BJ (cell line): ENCODE measurements at regions not wholly inside any gene's neighbourhood (a gene's known extent, or its start where the extent isn't known, plus 50 kb on each side); places are given as distances from the start of the nearest gene placed in this dataset.

Source experiments
- CTCF ChIA-PET: fragments of 350-600 bp; formaldehyde crosslinking; extraction: SDS; loops from one replicate; lab custom pipeline; 2021; ENCODE audit warnings: antibody characterized with exemption, inconsistent platforms; lab: Yijun Ruan, JAX
- POLR2A ChIA-PET: fragments of 300-600 bp; sonication (Branson Sonifier 250); formaldehyde crosslinking; extraction: SDS; loops from one replicate; lab custom pipeline; 2021; ENCODE audit warnings: antibody characterized with exemption; lab: Charles Lee
- DNase-seq: peaks from one replicate; pipeline ENCODE4 v3.0.0-alpha.2; 2011; ENCODE audit warnings: low read depth
- H3K27me3 ChIP-seq: 2 replicates; pipeline ENCODE4 v1.6.0; 2011; ENCODE audit warnings: low read length; ENCODE audit not compliant: control insufficient read depth, insufficient read depth
- H3K36me3 ChIP-seq: 2 replicates; pipeline ENCODE4 v1.5.1; 2011; ENCODE audit warnings: low read length; ENCODE audit not compliant: control insufficient read depth, insufficient read depth
- H3K4me3 ChIP-seq: 2 replicates; pipeline ENCODE4 v1.5.1; 2011; ENCODE audit warnings: low read depth, mild to moderate bottlenecking, control low read depth, low read length
- TF ChIP-seq, protein P1 (sequence below): IDR thresholded peaks from 2 replicates; pipeline ENCODE4 v1.5.1; 2011; ENCODE audit warnings: low read depth, mild to moderate bottlenecking, control low read depth, inconsistent platforms, low read length, moderate library complexity; ENCODE audit not compliant: insufficient read depth

DNA sequence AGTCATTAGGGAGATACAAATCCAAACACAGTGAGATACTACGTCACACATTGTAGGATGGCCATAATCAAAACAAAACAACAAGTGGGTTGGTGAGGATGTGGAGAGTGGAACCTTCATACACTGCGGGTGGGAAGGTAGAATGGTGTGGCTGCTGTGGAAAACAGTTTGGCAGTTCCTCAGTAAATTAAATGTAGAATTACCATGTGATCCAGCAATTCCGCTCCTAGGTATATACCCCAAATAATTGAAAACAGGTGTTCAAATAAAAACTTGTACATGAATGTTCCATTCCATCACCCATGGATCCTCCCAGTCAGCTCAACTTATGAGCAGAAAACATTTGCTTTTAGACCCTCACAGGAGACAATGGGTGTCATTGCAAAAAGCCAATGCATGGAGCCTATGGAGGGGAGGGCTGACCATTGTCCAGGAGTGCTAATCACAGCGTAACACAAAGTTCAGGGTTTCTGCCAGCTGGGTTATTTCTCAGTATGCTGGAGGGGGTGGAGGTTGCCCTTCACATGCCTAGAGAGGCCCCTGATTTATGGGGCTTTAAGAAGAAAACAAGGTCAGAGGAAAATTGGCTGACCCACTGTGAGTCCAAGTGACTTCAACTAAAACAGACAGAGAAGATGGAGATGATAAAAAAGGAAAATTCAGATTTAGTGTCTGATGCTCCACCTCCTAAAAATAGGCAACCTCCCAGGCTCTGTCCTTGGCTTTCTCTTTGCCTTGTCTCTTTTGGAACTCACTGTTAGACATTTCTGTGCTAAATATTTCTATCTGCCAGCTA, 124.1 kb downstream of the WDR11 start:
- no peak overlapping the region for H3K4me3 ChIP-seq
- POLR2A ChIA-PET: no interaction called here
- CTCF ChIA-PET: no interaction called here
- DNase-seq: no peak
- no peaks in the 10 kb centered on the region for H3K36me3 ChIP-seq
- no peaks in the 10 kb centered on the region for H3K27me3 ChIP-seq
- TF ChIP-seq, protein P1, sequence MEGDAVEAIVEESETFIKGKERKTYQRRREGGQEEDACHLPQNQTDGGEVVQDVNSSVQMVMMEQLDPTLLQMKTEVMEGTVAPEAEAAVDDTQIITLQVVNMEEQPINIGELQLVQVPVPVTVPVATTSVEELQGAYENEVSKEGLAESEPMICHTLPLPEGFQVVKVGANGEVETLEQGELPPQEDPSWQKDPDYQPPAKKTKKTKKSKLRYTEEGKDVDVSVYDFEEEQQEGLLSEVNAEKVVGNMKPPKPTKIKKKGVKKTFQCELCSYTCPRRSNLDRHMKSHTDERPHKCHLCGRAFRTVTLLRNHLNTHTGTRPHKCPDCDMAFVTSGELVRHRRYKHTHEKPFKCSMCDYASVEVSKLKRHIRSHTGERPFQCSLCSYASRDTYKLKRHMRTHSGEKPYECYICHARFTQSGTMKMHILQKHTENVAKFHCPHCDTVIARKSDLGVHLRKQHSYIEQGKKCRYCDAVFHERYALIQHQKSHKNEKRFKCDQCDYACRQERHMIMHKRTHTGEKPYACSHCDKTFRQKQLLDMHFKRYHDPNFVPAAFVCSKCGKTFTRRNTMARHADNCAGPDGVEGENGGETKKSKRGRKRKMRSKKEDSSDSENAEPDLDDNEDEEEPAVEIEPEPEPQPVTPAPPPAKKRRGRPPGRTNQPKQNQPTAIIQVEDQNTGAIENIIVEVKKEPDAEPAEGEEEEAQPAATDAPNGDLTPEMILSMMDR: no peak

DNA sequence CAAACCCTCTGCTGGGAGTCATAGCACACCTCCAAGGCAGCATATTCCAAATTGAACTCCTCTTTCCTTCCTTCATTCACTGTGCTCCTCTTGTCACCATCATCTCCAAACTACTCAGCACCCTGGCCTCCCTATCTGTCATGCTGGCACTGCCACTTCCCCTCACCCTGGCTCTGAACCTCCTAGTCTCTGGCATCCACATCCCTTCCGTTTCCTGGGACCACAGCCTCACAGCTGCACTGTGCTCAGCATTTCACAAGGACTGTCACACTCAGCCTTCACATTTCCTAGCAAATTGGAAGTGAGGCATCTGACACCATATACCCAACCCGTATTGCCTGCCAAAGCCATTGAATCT, 124.7 kb downstream of the WDR11 start:
- POLR2A ChIA-PET: no interaction called here
- Histone ChIP-seq H3K36me3 (no peaks in the 10 kb centered on the region), H3K4me3 (no peak overlapping the region), H3K27me3 (no peaks in the 10 kb centered on the region)
- TF ChIP-seq, protein P1: no peak
- DNase-seq: no peak
- CTCF ChIA-PET: no interaction called here

DNA sequence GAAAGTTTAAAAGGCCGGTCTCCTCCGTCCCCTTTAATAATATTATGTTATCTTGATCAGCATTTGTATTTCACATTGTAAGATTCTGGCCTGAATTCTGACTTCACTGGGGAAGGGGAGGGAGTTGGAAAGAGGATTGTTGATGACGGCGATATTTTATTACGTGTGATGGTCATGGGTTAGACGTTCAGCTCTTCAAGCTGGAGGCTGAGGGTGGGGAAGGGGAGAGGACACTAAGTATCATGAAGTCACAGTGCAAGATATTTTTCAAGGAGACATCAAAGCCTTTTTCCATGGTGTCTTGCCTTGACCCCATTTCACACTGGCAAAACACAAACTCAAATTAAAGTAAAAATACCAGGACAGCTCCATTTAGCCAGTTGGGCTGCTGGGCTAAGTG, 126.7 kb downstream of the WDR11 start:
- no peak for DNase-seq
- Histone ChIP-seq H3K27me3 (no peaks in the 10 kb centered on the region), H3K36me3 (no peaks in the 10 kb centered on the region), H3K4me3 (no peak overlapping the region)
- ChIA-PET POLR2A (no interaction called here), CTCF (no interaction called here)
- TF ChIP-seq, protein P1: no peak

DNA sequence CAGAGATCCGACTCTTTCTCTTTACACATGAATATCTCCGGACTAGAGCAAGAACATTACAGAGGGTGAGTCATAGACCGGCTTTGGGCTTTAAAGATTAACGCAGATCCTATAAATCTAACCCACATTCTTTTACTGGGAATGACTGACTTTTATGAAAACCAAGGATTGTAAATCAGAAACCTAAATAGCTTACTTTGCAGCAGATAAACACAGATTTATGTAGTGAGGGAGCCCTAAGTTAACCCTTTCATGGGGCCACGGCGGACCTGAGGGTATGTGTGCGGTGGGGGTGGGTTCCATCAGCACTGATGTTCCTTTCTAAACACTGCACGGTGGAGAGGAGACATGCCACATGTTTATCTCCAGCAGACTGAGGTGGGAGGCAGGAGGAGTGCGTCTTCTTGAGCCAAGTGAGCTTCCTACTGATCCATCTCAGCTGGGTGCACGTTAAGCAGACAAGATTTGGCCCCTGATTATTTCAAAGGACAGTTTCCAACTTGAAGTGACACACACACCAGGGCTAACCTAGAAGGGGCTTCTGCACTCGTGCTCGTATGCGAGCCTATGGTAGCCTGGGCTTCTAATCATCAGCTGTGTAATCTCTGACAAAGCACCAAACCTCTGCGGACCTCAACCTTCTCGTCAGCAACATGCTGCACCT, 127.6 kb downstream of the WDR11 start:
- DNase-seq: no peak
- ChIA-PET POLR2A (no interaction called here), CTCF (no interaction called here)
- H3K27me3 ChIP-seq: no peaks in the 10 kb centered on the region
- H3K4me3 ChIP-seq: no peak overlapping the region
- H3K36me3 ChIP-seq: no peaks in the 10 kb centered on the region
- TF ChIP-seq, protein P1: no peak

DNA sequence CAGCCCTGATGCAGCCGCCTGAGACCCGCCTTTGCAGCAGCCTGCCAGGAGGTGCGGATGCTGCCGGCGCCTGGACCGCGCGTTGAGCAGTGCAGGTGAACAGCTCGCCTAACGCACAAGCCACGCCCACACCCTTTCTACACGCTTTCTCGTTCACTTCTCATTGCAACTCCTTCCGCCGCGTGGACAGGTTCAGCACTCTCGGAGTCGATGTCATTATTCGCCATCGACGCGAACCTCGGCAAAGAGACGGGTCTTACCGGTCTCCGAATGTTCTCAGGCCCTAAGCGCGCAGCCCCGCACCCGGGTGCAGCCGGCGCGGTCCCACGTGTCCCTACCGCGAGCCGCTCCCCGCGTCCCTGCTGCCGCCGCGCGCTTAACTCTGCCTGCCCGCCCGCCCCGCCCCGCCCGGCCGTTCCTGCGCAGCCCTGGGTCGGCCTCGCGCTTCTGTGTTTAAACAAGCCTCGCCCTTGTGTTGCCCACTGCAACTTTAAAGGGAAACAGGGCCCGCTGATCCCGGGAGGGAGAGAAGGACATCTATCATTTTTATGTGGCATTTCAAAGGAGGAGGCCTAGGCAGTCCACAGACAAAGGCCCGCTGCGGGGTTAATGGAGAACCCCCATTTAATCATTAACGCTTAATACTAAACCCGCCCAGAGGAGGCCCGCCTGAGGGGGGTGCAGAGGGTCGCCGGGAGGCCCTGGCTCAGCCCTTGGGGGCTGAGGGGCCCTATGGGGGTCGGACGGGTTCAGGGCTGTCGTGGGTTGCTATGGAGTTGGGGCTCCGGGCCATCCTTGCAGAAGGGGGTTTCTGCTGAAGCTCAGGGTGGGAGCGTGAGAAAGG, 128.5 kb downstream of the WDR11 start:
- ChIA-PET CTCF (no interaction called here), POLR2A (no interaction called here)
- TF ChIP-seq, protein P1: no peak
- no peak overlapping the region for H3K4me3 ChIP-seq
- H3K36me3 ChIP-seq: no peaks in the 10 kb centered on the region
- DNase-seq: no peak
- no peaks in the 10 kb centered on the region for H3K27me3 ChIP-seq
